Smooth muscle cell (in vitro differentiated cells): ENCODE measurements at regions not wholly inside any gene's neighbourhood (a gene's known extent, or its start where the extent isn't known, plus 50 kb on each side); places are given as distances from the start of the nearest gene placed in this dataset.

Source experiments
- DNase-seq: peaks from one replicate; lab custom pipeline; 2025; ENCODE audit not compliant: unreplicated experiment; lab: John Stamatoyannopoulos, UW
- H2AFZ ChIP-seq: fragments of 200-600 bp; sonication (generic); 2 replicates; pipeline ENCODE4 v1.6.0; 2016; ENCODE audit warnings: antibody characterized with exemption, low read depth, mild to moderate bottlenecking
- H3F3A ChIP-seq: fragments of 200-600 bp; sonication (generic); 2 replicates; pipeline ENCODE4 v1.6.0; 2017; ENCODE audit warnings: antibody characterized with exemption, low read depth
- H3K27ac ChIP-seq: fragments of 200-600 bp; sonication (generic); 2 replicates; pipeline ENCODE4 v1.5.1; 2016; ENCODE audit warnings: low read depth, mild to moderate bottlenecking
- H3K27me3 ChIP-seq: fragments of 200-600 bp; sonication (generic); 2 replicates; pipeline ENCODE4 v1.6.1; 2016; ENCODE audit warnings: low read depth, mild to moderate bottlenecking
- H3K36me3 ChIP-seq: fragments of 200-600 bp; sonication (generic); 2 replicates; pipeline ENCODE4 v1.5.1; 2016; ENCODE audit warnings: low read depth
- H3K4me1 ChIP-seq: fragments of 200-600 bp; sonication (generic); 2 replicates; pipeline ENCODE4 v1.5.1; 2016; ENCODE audit warnings: low read depth
- H3K4me2 ChIP-seq: fragments of 200-600 bp; sonication (generic); 2 replicates; pipeline ENCODE4 v1.6.0; 2016; ENCODE audit warnings: mild to moderate bottlenecking
- H3K4me3 ChIP-seq: fragments of 200-600 bp; sonication (generic); 2 replicates; pipeline ENCODE4 v1.5.1; 2016; ENCODE audit warnings: mild to moderate bottlenecking
- H3K79me2 ChIP-seq: fragments of 200-600 bp; sonication (generic); 2 replicates; pipeline ENCODE4 v1.6.0; 2016; ENCODE audit warnings: low read depth, mild to moderate bottlenecking
- H3K9ac ChIP-seq: fragments of 200-600 bp; sonication (generic); 2 replicates; pipeline ENCODE4 v1.6.0; 2016; ENCODE audit warnings: low read depth
- H3K9me3 ChIP-seq: fragments of 200-600 bp; sonication (generic); replicated peaks from 2 replicates; pipeline ENCODE4 v1.5.1; 2016; ENCODE audit warnings: low read depth
- H4K20me1 ChIP-seq: fragments of 200-600 bp; sonication (generic); 2 replicates; pipeline ENCODE4 v1.6.0; 2016; ENCODE audit warnings: low read depth
- WGBS: methylation state at CpG from one replicate; pipeline ENCODE4 v1.1.7; 2016; ENCODE audit warnings: low lambda C conversion rate; 5-methylcytosine and 5-hydroxymethylcytosine counted together
- TF ChIP-seq, protein P1 (sequence below): fragments of 200-600 bp; sonication (generic); IDR thresholded peaks from 2 replicates; pipeline ENCODE4 v1.5.1; 2017; ENCODE audit warnings: borderline replicate concordance, mild to moderate bottlenecking, antibody characterized with exemption; ENCODE audit not compliant: insufficient read depth, poor library complexity, severe bottlenecking

DNA sequence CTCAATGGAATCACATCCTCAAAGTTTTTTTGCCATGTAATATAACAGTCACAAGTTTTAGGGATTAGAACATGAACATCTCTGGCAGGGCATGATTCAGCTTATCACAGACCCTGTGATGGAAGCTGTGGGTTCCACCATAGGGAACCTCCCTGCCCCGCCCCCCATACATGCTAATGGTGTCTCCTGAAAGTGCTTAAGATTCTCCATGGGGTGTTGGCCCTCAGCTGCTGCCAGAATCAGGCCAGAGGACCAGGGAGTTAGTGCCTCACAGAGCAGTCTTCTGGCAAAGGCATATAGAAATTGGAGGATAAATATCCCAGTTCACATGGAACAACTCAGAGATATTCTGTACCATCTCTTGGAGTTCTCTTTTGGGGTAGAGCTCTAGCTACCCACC lies 119.4 kb downstream of the RAB11FIP2 start:
- no peaks in the 10 kb centered on the region for H3K4me1 ChIP-seq
- no peak overlapping the region for H3K27ac ChIP-seq
- H3F3A ChIP-seq = no peaks in the 10 kb centered on the region
- H3K9me3 ChIP-seq = no peaks in the 10 kb centered on the region
- no peak overlapping the region for H3K9ac ChIP-seq
- no peaks in the 10 kb centered on the region for H3K79me2 ChIP-seq
- TF ChIP-seq, protein P1, sequence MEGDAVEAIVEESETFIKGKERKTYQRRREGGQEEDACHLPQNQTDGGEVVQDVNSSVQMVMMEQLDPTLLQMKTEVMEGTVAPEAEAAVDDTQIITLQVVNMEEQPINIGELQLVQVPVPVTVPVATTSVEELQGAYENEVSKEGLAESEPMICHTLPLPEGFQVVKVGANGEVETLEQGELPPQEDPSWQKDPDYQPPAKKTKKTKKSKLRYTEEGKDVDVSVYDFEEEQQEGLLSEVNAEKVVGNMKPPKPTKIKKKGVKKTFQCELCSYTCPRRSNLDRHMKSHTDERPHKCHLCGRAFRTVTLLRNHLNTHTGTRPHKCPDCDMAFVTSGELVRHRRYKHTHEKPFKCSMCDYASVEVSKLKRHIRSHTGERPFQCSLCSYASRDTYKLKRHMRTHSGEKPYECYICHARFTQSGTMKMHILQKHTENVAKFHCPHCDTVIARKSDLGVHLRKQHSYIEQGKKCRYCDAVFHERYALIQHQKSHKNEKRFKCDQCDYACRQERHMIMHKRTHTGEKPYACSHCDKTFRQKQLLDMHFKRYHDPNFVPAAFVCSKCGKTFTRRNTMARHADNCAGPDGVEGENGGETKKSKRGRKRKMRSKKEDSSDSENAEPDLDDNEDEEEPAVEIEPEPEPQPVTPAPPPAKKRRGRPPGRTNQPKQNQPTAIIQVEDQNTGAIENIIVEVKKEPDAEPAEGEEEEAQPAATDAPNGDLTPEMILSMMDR = no peak
- H3K4me3 ChIP-seq = no peak overlapping the region
- no peaks in the 10 kb centered on the region for H4K20me1 ChIP-seq
- H3K36me3 ChIP-seq = no peaks in the 10 kb centered on the region
- 87% methylated on average over 1 of the region's 1 CpG for WGBS
- H2AFZ ChIP-seq = no peak overlapping the region
- no peak for DNase-seq
- H3K4me2 ChIP-seq = no peak overlapping the region
- peaks cover 15% of the 10 kb centered on the region for H3K27me3 ChIP-seq

DNA sequence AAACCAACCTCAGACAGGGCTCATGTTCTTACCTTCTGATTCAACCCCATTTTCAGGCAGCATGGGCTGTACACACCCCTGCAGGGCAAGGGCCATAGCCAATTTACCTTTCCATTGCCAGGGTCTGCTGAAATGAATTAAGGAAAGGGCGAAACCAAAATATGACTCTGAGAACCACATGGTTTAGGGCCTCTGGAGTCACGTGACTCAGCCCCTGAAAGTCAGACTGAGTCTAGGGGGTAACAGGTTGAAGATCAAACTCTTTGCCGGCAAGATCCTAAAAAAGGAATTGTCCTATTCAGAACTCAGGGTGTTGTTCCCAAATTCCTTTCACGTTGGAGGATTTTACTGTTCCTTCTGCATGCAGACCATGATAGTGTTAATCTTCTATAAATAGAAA lies 118.9 kb downstream of the RAB11FIP2 start:
- Histone ChIP-seq H3K4me1 (no peaks in the 10 kb centered on the region), H3K27ac (no peak overlapping the region), H2AFZ (no peak overlapping the region), H3K27me3 (peaks cover 10% of the 10 kb centered on the region), H3K9me3 (no peaks in the 10 kb centered on the region), H3K9ac (no peak overlapping the region), H3K4me2 (no peak overlapping the region), H4K20me1 (no peaks in the 10 kb centered on the region), H3K4me3 (no peak overlapping the region), H3F3A (no peaks in the 10 kb centered on the region), H3K79me2 (no peaks in the 10 kb centered on the region), H3K36me3 (no peaks in the 10 kb centered on the region)
- TF ChIP-seq, protein P1 = no peak
- no peak for DNase-seq
- WGBS = 85% methylated on average over 4 of the region's 4 CpGs

DNA sequence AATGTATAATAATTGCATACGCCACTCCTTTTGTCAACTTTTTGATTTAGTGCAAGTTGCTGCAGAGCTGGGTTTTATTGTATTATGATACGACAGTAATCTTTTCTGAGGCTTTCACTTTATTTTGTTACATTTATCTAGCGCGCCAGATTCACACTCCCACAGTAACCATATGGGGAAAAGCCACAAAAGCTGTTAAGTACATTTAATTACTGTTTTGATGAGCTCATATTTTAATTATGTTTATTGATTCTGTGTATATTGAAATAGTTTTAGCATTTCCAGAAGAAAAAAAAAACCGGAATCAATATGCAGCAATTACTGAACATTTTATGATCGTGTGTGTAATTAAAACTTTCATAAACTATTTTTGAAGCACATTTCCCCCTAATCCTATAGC lies 118.5 kb downstream of the RAB11FIP2 start:
- Histone ChIP-seq H2AFZ (no peak overlapping the region), H3K9ac (no peak overlapping the region), H3K36me3 (no peaks in the 10 kb centered on the region), H4K20me1 (no peaks in the 10 kb centered on the region), H3K4me2 (no peak overlapping the region), H3K79me2 (no peaks in the 10 kb centered on the region), H3K9me3 (no peaks in the 10 kb centered on the region), H3K27ac (no peak overlapping the region), H3K27me3 (peaks cover 6% of the 10 kb centered on the region), H3K4me3 (no peak overlapping the region), H3K4me1 (no peaks in the 10 kb centered on the region), H3F3A (no peaks in the 10 kb centered on the region)
- 92% methylated on average over 6 of the region's 6 CpGs for WGBS
- TF ChIP-seq, protein P1 = no peak
- no peak for DNase-seq

DNA sequence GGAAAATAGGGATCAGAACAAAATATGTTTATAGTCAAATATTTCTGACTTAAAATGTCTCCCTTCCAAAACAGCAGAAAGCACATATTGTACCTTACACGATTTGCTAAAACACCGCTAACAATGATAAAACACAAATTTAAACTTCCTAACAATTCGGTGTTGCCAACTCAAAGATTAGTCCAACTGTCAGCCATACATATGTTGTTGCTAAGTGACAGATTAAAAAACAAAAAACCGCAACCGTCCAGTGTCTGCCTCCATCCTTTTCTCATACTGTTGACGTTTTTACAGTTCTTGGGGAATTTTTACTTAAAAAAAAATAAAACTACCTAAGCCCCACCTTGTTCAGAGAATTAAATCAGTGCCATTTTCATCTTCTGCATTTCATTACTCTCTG lies 118.0 kb downstream of the RAB11FIP2 start:
- 91% methylated on average over 6 of the region's 6 CpGs for WGBS
- H3K27me3 ChIP-seq = peaks cover 5% of the 10 kb centered on the region
- H3K4me1 ChIP-seq = no peaks in the 10 kb centered on the region
- H4K20me1 ChIP-seq = no peaks in the 10 kb centered on the region
- TF ChIP-seq, protein P1 = no peak
- no peaks in the 10 kb centered on the region for H3K79me2 ChIP-seq
- no peak overlapping the region for H3K27ac ChIP-seq
- H2AFZ ChIP-seq = no peak overlapping the region
- no peak overlapping the region for H3K4me3 ChIP-seq
- H3K4me2 ChIP-seq = no peak overlapping the region
- no peak for DNase-seq
- no peaks in the 10 kb centered on the region for H3K9me3 ChIP-seq
- no peak overlapping the region for H3K9ac ChIP-seq
- no peaks in the 10 kb centered on the region for H3K36me3 ChIP-seq
- H3F3A ChIP-seq = no peaks in the 10 kb centered on the region
